HG03159 (cell line): ENCODE measurements at regions not wholly inside any gene's neighbourhood (a gene's known extent, or its start where the extent isn't known, plus 50 kb on each side); places are given as distances from the start of the nearest gene placed in this dataset.
A peak's percentile ranks its signal among the peaks of the same experiment; 100 is the strongest.
"Not testable (repeated sequence)": the region's sequence is repeated elsewhere in the genome, so short reads cannot be mapped to it uniquely, and the experiment has no call there.

Experiments used
- ATAC-seq: cut with Tn5 transposase; IDR thresholded peaks from one replicate; pipeline ENCODE4 v1.9.1; 2021; ENCODE audit warnings: mild to moderate bottlenecking, moderate library complexity; ENCODE audit not compliant: unreplicated experiment

DNA sequence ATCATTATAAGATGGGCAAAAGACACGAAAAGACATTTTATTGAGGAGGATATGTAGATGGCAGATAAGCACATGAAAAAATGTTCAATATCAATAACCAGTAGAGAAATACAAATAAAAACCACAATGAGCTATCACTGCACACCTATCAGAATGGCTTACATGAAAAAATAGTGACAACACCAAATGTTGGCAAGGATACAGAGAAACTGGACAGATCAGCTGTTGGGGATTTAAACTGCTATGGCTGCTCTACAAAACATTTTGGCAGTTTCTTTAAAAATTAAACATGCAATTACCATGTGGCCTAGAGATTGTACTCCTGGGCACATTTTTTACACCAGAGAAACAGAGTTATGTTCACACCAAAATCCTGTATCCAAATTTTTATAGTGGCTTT is 172.7 kb upstream of the TENT5A start:
- ATAC-seq, result no peak

- ATAC-seq, result no peak
Observed at GRCh38 chr6:81909981-81910900, 157.8 kb upstream of the TENT5A start.

DNA sequence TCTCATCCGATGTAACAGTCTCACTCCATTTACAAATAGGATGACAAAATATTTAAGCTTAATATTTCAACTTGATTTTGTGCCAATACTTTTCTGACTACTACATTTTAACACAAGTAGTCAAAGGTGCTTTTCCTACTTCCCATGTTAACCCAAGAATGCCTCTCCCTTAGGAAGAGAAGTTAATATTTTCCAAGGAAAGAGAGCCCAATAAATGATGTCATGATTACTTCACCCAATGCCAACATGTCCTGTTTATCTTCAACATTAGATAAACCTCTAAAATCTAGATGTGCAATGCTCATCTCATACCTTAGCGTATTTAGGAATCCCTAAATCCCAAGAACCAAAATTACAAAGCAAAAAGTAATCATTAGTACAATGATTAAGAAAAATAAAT is 156.7 kb upstream of the TENT5A start:
- ATAC-seq, result no peak

GRCh38 chr6:81906709-81907204 is 154.3 kb upstream of the TENT5A start:
- peak; percentile 62 for ATAC-seq

- ATAC-seq, result no peak
Observed at GRCh38 chr6:81906041-81906440, 153.6 kb upstream of the TENT5A start.

DNA sequence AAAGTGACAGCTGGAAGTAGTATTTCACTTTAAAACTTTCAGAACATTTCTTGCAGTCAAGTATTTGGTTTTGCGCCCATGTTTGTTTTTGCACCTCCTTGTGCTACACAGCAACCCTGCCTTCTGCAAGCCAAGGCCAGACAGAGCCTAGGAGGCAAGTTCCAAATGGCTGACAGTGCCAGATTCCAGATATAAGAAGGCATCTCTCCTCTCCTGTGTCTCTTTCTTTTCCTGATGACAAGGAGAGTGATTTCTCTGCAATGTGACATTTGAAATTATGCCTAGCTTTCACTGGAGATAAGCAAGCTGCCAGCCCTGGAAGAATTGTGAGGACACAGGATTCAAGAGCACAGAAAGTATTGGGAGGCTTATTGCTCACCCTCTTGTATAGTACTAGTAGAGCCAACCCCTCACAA is 149.1 kb upstream of the TENT5A start:
- no peak for ATAC-seq

- ATAC-seq, result peak; percentile 91
Observed at GRCh38 chr6:81900616-81901015, 148.1 kb upstream of the TENT5A start.

DNA sequence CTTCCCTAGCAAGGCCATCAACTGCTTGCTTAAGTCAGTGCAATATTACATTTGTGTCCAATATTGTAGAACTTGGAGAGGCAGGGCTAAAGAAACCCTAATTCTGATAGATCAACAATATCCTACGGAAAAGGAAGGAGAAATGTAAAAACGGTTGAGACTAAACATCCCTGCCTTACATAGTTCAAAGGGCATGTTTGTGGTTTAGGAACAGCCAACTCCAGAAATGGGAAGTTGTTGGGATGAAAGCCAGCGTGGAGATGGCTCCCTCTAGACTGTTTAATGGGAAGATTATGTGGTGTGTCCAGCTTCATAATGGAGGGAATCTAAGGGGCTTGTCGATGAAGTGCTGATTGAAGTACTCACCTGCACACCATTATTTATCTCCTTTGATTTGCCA is 145.3 kb upstream of the TENT5A start:
- no peak for ATAC-seq

DNA sequence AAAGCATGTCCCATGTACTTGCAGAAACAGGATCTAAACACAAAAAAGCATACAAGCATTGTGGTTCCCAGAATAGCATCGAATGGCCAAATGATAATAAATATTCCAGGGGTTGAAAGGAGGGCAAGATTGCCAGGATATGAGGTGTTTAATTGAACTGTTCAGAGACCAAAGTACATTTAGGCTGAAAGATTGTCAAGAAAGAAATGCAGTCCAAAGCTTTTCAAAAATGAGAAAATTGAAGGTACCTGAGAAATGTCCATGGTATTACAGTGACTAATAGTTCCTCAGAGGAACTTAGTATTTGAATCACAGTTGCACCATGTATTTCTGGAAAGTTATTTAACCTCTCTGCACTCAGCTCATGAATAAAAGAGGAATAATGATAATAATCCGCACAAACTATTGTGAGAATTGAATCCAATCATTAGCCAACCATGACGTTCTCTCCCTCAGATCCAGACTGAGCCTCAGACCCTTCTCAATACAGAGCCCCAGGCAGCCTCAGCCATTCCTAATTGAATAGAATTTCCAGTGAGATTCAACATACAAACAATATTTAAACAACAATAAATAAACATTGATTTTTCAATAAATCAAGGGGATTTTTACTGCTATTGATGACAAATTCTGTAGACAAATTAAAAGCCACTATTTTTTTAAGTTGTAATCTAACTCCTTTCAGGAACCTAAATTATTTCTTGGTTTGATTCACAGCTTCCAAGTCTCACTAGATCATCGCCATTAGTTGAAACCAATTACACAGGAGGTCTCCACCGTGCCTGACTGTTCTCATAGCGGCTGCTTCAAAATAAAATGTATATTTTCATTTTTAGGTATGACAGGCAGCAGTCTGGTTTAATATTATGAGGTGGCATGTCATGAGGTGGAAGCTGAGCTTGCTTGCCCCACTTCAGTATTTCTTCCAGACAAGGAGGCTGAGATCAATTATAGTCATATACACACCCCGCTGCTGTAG is 144.3 kb upstream of the TENT5A start:
- ATAC-seq, result no peak

DNA sequence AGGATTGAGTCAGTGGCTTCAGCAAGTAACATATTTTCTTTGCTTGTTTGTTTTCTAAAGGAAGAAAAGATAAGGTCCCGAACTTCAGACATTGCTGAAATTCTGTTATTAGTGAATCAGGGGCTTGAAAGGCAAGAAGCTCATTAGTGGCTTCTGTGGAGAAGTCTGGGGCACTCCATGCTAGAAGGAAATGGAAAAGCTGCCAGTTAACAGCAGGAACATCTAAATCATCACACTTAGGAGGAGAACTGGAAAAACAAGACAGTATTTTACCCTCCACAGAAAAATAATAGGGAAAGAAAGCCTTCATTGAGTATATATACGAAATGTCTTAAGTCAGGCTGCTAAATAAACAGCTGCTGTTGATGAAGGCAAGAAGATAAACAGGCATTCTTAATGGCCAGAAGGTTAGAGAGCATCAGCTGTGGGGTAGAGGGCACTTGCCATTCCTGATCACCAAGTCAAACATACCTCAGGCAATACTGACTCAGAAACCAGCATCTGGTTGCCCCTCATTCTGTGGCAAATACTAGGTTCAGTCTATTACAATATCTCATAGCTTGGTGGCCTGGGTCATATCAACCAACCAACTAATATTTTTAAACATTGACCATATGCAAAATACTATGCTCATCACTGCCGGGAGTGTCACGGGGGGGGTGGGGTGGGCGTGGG is 143.2 kb upstream of the TENT5A start:
- no peak for ATAC-seq

GRCh38 chr6:81894788-81895271 is 142.3 kb upstream of the TENT5A start:
- no peak for ATAC-seq

DNA sequence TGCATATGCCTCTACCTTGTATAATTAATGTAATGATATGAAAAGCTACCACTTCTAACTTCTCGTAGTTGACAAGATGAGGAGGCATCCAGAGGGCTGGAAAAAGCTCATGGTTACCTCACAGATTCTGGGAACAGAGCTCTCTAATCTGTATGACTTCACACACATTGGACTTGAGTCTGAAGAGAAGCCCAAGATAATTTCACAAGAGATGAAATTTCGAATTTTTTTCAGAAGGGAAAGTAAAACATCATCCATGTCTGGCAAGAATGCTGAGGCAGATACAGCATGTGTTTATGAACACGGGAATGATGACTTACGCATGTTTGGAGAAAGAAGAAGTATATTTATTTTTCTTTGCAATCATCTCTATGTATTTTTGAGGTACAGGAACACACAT is 141.8 kb upstream of the TENT5A start:
- ATAC-seq, result no peak

DNA sequence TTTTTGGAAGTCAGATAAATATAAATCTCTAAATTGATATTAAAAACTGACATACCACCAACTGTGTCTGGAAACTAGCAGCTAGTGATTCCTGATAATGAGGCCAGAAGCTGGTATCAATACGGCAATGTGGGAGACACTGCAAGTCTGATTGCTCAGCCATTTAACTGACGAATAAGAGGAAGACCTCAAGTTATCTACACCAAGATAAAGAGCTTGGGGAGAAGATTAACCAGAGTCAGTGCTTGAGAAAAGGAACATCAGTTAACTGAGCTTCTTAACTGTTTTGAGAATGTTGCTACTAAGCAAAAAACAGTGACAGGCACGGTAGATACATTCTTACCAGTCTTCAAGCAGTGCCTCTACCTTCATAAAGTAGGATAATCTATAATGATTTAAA is 140.4 kb upstream of the TENT5A start:
- no peak for ATAC-seq

GRCh38 chr6:81891874-81892273 is 139.4 kb upstream of the TENT5A start:
- ATAC-seq, result no peak

DNA sequence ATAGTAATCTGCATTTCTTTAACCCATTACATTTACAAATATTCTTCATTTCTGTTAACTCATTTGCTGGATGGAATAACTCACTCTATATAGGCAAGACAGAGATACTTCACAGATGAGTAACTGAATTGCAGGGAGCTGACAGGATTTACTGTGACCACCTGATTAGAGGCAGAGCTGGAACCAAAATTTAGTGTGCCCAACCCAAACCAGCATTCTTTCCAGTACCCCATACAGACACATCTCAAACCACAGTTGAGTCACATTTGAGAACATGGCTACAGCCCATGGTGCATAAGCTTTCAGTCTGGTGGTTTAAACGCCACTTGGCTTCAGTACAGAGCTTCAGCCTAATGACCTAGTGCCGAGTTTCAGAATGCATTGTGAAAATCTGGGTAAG is 138.4 kb upstream of the TENT5A start:
- ATAC-seq, result no peak

DNA sequence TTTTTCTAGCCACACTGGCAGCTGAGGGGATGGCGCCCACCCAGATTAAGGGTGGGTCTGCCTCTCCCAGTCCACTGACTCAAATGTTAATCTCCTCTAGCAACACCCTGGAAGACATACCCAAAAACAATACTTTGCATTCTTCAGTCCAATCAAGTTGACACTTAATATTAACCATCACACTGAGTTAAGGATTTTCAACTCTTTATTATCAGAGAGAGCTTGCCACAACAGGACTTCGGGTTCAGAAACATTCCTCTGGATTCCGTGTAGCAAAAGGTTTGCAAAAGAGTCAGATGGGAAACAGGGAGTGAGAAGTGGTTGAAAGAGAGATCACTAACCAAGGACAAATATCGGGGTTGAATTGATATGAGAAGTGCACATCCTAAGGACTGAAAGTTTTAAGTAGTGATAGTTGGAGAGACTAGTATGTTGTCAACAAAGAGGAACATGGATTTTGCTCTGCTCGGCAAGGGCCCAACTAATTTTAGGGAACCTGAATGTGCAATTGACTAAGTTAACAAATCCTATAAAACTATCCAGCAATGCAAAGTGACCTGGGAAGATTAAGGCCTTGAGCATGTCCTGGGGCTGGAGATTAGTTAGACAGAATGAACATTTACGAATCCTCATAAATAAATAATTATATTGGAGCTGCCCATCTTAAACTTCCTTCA is 137.0 kb upstream of the TENT5A start:
- ATAC-seq, result no peak

- not testable (repeated sequence) for ATAC-seq
Observed at GRCh38 chr6:81886909-81887308, 134.4 kb upstream of the TENT5A start.

DNA sequence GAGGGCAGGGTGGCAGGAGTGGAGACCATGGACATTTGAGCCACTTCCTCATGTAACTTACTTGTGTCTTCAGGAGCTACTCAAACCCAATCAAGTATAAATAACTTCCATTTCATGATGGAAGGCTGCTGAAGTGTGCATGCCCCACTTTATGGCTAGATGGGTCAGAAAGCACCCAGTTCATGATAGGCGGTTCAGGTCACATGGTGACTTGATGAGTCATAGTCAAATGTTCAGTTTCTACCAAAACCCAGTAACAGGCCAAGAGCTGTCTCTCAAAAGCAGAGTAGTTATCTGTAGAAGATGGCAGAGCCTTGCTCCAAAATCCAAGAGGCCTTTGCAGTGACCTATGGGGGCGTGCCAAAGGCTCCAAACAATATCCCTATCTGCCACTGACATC is 133.7 kb upstream of the TENT5A start:
- no peak for ATAC-seq

DNA sequence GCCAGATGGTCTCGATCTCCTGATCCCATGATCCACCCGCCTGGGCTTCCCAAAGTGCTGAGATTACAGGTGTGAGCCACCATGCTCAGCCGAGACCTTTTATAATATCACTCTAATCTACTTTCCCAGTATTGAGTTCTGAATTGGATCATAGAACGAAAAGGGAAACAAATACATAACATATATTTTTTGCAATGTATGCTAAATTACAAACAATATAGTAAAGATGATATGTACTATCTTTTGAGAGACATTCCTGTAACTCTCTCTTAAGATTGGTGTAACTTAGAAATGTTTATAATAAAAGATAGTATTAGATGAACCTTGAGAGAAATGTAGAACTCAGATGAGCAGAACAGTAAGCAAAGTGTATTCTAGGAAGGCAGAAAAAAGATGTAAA is 129.2 kb upstream of the TENT5A start:
- ATAC-seq, result no peak

DNA sequence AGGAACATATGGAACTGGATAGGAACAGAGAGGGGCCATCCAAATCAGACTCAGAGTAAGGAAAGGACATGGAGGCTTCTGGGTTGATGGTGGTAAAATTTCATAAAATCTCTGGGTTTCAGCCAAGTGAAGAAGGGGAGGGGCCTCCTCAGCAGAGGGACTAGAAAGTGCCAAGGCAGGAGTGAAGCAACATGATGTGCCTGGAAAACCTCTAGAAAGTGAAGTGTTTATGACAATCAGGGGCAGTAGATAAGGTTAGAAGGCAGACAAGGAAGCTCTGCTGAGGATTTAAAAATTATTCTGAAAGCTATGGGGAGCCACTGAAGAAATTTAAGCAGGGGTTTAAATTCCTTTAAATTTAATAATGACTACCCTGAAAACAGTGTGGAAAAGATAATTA is 126.0 kb upstream of the TENT5A start:
- no peak for ATAC-seq
